NT2/D1 (cell line): ENCODE measurements at regions not wholly inside any gene's neighbourhood (a gene's known extent, or its start where the extent isn't known, plus 50 kb on each side); places are given as distances from the start of the nearest gene placed in this dataset.
"Not testable (repeated sequence)": the region's sequence is repeated elsewhere in the genome, so short reads cannot be mapped to it uniquely, and the experiment has no call there.

Experiments used
- DNase-seq: peaks from one replicate; pipeline ENCODE4 v3.0.0-alpha.2; 2011; ENCODE audit warnings: low read depth, low spot score
- H3K27me3 ChIP-seq: 2 replicates; pipeline ENCODE4 v1.6.0; 2011; ENCODE audit warnings: mild to moderate bottlenecking; ENCODE audit not compliant: insufficient read length, insufficient read depth
- H3K36me3 ChIP-seq: 2 replicates; pipeline ENCODE4 v1.6.1; 2011; ENCODE audit warnings: mild to moderate bottlenecking, low read length, mixed read lengths; ENCODE audit not compliant: insufficient read depth, insufficient read length
- H3K4me1 ChIP-seq: 2 replicates; pipeline ENCODE4 v1.5.1; 2011; ENCODE audit not compliant: insufficient read depth, insufficient read length
- H3K4me3 ChIP-seq: 2 replicates; pipeline ENCODE4 v1.5.1; 2011; ENCODE audit warnings: low read depth; ENCODE audit not compliant: insufficient read length
- H3K9ac ChIP-seq: 2 replicates; pipeline ENCODE4 v1.6.0; 2011; ENCODE audit warnings: low read depth; ENCODE audit not compliant: insufficient read length
- H3K9me3 ChIP-seq: 2 replicates; pipeline ENCODE4 v1.5.1; 2011; ENCODE audit warnings: mild to moderate bottlenecking, low read length; ENCODE audit not compliant: insufficient read depth
- SUZ12 ChIP-seq: IDR thresholded peaks from 2 replicates; pipeline ENCODE4 v1.6.1; 2011; ENCODE audit not compliant: insufficient read length, insufficient read depth; ENCODE audit errors: extremely low read depth
- YY1 ChIP-seq: IDR thresholded peaks from 2 replicates; pipeline ENCODE4 v1.6.1; 2011; ENCODE audit not compliant: insufficient read length, insufficient read depth
- ZNF274 ChIP-seq: IDR thresholded peaks from 2 replicates; pipeline ENCODE4 v1.6.1; 2011; ENCODE audit warnings: mild to moderate bottlenecking, low read depth, low read length

GRCh38 chrX:28408017-28408723, 179.1 kb upstream of the IL1RAPL1 start:
- H3K9me3 ChIP-seq, result no peaks in the 10 kb centered on the region; the same call in 1 of the 2 replicates
- no peaks in the 10 kb centered on the region for H3K4me1 ChIP-seq
- H3K27me3 ChIP-seq, result no peaks in the 10 kb centered on the region
- TF ChIP-seq ZNF274 (no peak), YY1 (no peak), SUZ12 (no peak)
- no peaks in the 10 kb centered on the region for H3K36me3 ChIP-seq
- no peak for DNase-seq
- H3K4me3 ChIP-seq, result no peak overlapping the region
- no peak overlapping the region for H3K9ac ChIP-seq

GRCh38 chrX:28398342-28398741, 188.9 kb upstream of the IL1RAPL1 start:
- TF ChIP-seq SUZ12 (no peak), ZNF274 (no peak), YY1 (no peak)
- H3K4me1 ChIP-seq, result no peaks in the 10 kb centered on the region
- no peak for DNase-seq

DNA sequence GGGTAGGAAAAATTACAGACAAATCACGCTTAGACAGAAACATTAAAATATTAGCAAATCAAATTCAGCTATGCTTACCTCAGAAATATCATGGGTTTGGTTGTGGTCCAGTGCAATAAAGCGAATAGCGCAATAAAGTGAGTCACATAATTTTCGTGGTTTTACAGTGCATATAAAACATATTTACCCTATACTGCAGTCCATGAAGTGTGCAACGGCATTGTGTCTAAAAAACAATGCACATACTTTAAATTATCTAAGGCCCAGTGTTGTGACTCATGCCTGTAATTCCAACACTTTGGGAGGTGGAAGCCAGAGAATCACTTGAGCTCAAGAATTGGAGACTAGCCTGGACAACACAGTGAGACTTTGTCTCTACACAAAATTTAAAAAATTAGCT, 195.7 kb upstream of the IL1RAPL1 start:
- Histone ChIP-seq H3K4me3 (no peak overlapping the region), H3K36me3 (no peaks in the 10 kb centered on the region), H3K9ac (no peak overlapping the region), H3K9me3 (no peaks in the 10 kb centered on the region), H3K4me1 (no peaks in the 10 kb centered on the region), H3K27me3 (no peaks in the 10 kb centered on the region)
- TF ChIP-seq ZNF274 (no peak), YY1 (no peak), SUZ12 (no peak)
- DNase-seq, result no peak

More at GRCh38 chrX:28398342-28398741, 188.9 kb upstream of the IL1RAPL1 start:
- no peaks in the 10 kb centered on the region for H3K9me3 ChIP-seq
- H3K4me3 ChIP-seq, result no peak overlapping the region
- H3K9ac ChIP-seq, result no peak overlapping the region
- H3K27me3 ChIP-seq, result no peaks in the 10 kb centered on the region
- H3K36me3 ChIP-seq, result no peaks in the 10 kb centered on the region

DNA sequence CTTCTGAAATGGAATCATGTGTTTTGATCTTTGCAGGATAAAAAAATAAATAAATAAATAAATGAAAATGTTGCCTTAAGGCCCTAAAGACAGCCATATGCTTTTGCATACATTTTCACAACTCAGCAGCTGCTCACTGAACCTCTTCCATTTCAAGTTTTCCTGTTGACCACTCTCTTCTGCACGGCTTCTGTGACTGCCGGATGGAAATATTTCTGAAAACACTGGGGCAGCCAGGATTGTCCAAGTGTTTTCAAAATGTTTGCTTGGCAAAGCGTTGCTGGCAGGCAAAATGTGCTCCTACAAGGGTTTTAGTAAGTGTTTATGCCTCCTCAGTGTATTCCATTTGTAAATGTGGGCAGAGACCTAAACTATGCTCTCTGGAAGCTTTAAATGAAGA, 208.1 kb upstream of the IL1RAPL1 start:
- TF ChIP-seq ZNF274 (no peak), SUZ12 (no peak), YY1 (no peak)
- no peaks in the 10 kb centered on the region for H3K9me3 ChIP-seq
- H3K4me1 ChIP-seq, result no peaks in the 10 kb centered on the region
- H3K27me3 ChIP-seq, result no peaks in the 10 kb centered on the region
- H3K36me3 ChIP-seq, result no peaks in the 10 kb centered on the region
- DNase-seq, result no peak
- no peak overlapping the region for H3K9ac ChIP-seq
- no peak overlapping the region for H3K4me3 ChIP-seq

- not testable (repeated sequence) for H3K36me3 ChIP-seq, H3K27me3 ChIP-seq, H3K9me3 ChIP-seq, H3K4me3 ChIP-seq, H3K4me1 ChIP-seq, H3K9ac ChIP-seq, DNase-seq
Measured at GRCh38 chrX:28367649-28368048, 219.6 kb upstream of the IL1RAPL1 start.

- TF ChIP-seq YY1 (no peak), ZNF274 (no peak), SUZ12 (no peak)
- Histone ChIP-seq H3K4me1 (peaks cover 2% of the 10 kb centered on the region), H3K4me3 (no peak overlapping the region), H3K9me3 (no peaks in the 10 kb centered on the region), H3K27me3 (no peaks in the 10 kb centered on the region), H3K36me3 (no peaks in the 10 kb centered on the region), H3K9ac (no peak overlapping the region)
- DNase-seq, result no peak
Measured at GRCh38 chrX:28351801-28352200, 235.4 kb upstream of the IL1RAPL1 start.

- Histone ChIP-seq H3K27me3 (no peaks in the 10 kb centered on the region), H3K9me3 (no peaks in the 10 kb centered on the region), H3K9ac (no peak overlapping the region), H3K4me1 (peaks cover 2% of the 10 kb centered on the region), H3K4me3 (no peak overlapping the region), H3K36me3 (no peaks in the 10 kb centered on the region)
- no peak for DNase-seq
- TF ChIP-seq SUZ12 (no peak), YY1 (no peak), ZNF274 (no peak)
Measured at GRCh38 chrX:28349888-28350287, 237.4 kb upstream of the IL1RAPL1 start.

GRCh38 chrX:28347476-28347875, 239.8 kb upstream of the IL1RAPL1 start:
- Histone ChIP-seq H3K4me3 (no peak overlapping the region), H3K4me1 (peaks cover 2% of the 10 kb centered on the region), H3K9ac (no peak overlapping the region), H3K9me3 (no peaks in the 10 kb centered on the region), H3K36me3 (no peaks in the 10 kb centered on the region), H3K27me3 (no peaks in the 10 kb centered on the region)
- DNase-seq, result no peak
- TF ChIP-seq ZNF274 (no peak), YY1 (no peak), SUZ12 (no peak)
